ENCODE measurements at regions not wholly inside any gene's neighbourhood (a gene's known extent, or its start where the extent isn't known, plus 50 kb on each side); places are given as distances from the start of the nearest gene placed in this dataset.

GRCh38 chr21:27261676-27262075 is 294.8 kb upstream of the ADAMTS5 start (continued):
- TF ChIP-seq, protein P1, sequence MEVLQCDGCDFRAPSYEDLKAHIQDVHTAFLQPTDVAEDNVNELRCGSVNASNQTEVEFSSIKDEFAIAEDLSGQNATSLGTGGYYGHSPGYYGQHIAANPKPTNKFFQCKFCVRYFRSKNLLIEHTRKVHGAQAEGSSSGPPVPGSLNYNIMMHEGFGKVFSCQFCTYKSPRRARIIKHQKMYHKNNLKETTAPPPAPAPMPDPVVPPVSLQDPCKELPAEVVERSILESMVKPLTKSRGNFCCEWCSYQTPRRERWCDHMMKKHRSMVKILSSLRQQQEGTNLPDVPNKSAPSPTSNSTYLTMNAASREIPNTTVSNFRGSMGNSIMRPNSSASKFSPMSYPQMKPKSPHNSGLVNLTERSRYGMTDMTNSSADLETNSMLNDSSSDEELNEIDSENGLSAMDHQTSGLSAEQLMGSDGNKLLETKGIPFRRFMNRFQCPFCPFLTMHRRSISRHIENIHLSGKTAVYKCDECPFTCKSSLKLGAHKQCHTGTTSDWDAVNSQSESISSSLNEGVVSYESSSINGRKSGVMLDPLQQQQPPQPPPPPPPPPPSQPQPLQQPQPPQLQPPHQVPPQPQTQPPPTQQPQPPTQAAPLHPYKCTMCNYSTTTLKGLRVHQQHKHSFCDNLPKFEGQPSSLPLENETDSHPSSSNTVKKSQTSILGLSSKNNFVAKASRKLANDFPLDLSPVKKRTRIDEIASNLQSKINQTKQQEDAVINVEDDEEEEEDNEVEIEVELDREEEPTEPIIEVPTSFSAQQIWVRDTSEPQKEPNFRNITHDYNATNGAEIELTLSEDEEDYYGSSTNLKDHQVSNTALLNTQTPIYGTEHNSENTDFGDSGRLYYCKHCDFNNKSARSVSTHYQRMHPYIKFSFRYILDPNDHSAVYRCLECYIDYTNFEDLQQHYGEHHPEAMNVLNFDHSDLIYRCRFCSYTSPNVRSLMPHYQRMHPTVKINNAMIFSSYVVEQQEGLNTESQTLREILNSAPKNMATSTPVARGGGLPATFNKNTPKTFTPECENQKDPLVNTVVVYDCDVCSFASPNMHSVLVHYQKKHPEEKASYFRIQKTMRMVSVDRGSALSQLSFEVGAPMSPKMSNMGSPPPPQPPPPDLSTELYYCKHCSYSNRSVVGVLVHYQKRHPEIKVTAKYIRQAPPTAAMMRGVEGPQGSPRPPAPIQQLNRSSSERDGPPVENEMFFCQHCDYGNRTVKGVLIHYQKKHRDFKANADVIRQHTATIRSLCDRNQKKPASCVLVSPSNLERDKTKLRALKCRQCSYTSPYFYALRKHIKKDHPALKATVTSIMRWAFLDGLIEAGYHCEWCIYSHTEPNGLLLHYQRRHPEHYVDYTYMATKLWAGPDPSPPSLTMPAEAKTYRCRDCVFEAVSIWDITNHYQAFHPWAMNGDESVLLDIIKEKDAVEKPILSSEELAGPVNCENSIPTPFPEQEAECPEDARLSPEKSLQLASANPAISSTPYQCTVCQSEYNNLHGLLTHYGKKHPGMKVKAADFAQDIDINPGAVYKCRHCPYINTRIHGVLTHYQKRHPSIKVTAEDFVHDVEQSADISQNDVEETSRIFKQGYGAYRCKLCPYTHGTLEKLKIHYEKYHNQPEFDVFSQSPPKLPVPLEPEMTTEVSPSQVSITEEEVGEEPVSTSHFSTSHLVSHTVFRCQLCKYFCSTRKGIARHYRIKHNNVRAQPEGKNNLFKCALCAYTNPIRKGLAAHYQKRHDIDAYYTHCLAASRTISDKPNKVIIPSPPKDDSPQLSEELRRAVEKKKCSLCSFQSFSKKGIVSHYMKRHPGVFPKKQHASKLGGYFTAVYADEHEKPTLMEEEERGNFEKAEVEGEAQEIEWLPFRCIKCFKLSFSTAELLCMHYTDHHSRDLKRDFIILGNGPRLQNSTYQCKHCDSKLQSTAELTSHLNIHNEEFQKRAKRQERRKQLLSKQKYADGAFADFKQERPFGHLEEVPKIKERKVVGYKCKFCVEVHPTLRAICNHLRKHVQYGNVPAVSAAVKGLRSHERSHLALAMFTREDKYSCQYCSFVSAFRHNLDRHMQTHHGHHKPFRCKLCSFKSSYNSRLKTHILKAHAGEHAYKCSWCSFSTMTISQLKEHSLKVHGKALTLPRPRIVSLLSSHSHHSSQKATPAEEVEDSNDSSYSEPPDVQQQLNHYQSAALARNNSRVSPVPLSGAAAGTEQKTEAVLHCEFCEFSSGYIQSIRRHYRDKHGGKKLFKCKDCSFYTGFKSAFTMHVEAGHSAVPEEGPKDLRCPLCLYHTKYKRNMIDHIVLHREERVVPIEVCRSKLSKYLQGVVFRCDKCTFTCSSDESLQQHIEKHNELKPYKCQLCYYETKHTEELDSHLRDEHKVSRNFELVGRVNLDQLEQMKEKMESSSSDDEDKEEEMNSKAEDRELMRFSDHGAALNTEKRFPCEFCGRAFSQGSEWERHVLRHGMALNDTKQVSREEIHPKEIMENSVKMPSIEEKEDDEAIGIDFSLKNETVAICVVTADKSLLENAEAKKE (CRISPR knock-in tag; IDR thresholded peaks at IDR 0.05): no peak
- TF ChIP-seq POLR2AphosphoS5 (IDR thresholded peaks at IDR 0.05; ENCODE audit: low read depth) (no peak), ZNF331 (CRISPR knock-in tag; IDR thresholded peaks at IDR 0.05; ENCODE audit: low read depth) (no peak), JUNB (IDR thresholded peaks at IDR 0.05; ENCODE audit: unreplicated experiment) (no peak), ZNF114 (CRISPR knock-in tag; IDR thresholded peaks at IDR 0.05) (no peak), NANOG (IDR thresholded peaks at IDR 0.05; ENCODE audit: borderline replicate concordance) (no peak), STAT1 (IDR thresholded peaks at IDR 0.05; ENCODE audit: unreplicated experiment) (no peak)

DNA sequence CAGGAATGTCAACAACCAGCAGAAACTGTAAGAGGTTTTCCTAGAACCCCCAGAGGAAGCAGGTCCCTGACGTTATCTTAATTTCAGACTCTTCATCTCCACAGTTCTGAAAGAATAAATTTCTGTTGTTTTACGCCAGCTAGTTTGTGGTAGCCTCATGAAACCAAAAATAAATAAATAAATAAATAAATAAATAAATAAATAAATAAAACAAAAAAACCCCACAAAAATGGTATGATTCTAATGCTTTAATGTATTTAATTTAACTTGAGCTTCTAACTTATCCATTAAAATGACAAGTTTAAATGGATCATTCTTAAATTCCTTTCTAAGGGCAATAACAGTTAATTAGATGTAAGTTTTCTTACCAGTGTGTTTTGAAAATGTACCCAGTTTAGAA is 293.8 kb upstream of the ADAMTS5 start:
- no peaks in the 10 kb centered on the region for H4K20me1 ChIP-seq (replicated peaks; ENCODE audit: insufficient read depth)
- no peak for DNase-seq (ENCODE audit: low spot score)
- Mint-ChIP-seq H3K4me3 (no peak overlapping the region), H3K9me3 (no peaks in the 10 kb centered on the region), H3K4me1 (peaks cover 5% of the 10 kb centered on the region; the same call in 2 of the 3 replicates), H3K27ac (no peak overlapping the region), H3K27me3 (ENCODE audit: insufficient read depth, low read depth, poor library complexity) (no peaks in the 10 kb centered on the region), H3K36me3 (ENCODE audit: low read depth) (no peaks in the 10 kb centered on the region)
- H3K79me2 ChIP-seq (replicated peaks; ENCODE audit: insufficient read depth): no peaks in the 10 kb centered on the region
- H3F3A ChIP-seq (replicated peaks; ENCODE audit: low read depth): no peaks in the 10 kb centered on the region
- H3K27me3 ChIP-seq (ENCODE audit: insufficient read depth): no peaks in the 10 kb centered on the region
- H3K9me2 ChIP-seq (ENCODE audit: insufficient read depth): no peaks in the 10 kb centered on the region
- no peak overlapping the region for H3K27ac ChIP-seq (ENCODE audit: low read depth)
- H2AFZ ChIP-seq: no peak overlapping the region
- ATAC-seq: no peak
- no peak overlapping the region for H3K4me2 ChIP-seq
- H3K4me1 ChIP-seq (ENCODE audit: insufficient read depth): no peaks in the 10 kb centered on the region
- no peak overlapping the region for H3K4me3 ChIP-seq
- H3K36me3 ChIP-seq (ENCODE audit: insufficient read depth): no peaks in the 10 kb centered on the region
- TF ChIP-seq, protein P2, sequence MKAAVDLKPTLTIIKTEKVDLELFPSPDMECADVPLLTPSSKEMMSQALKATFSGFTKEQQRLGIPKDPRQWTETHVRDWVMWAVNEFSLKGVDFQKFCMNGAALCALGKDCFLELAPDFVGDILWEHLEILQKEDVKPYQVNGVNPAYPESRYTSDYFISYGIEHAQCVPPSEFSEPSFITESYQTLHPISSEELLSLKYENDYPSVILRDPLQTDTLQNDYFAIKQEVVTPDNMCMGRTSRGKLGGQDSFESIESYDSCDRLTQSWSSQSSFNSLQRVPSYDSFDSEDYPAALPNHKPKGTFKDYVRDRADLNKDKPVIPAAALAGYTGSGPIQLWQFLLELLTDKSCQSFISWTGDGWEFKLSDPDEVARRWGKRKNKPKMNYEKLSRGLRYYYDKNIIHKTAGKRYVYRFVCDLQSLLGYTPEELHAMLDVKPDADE (IDR thresholded peaks at IDR 0.05): no peak
- TF ChIP-seq ZNF114 (CRISPR knock-in tag; IDR thresholded peaks at IDR 0.05) (no peak), STAT1 (IDR thresholded peaks at IDR 0.05; ENCODE audit: unreplicated experiment) (no peak), NANOG (IDR thresholded peaks at IDR 0.05; ENCODE audit: borderline replicate concordance) (no peak), CREB1 (CRISPR knock-in tag; IDR thresholded peaks at IDR 0.05; ENCODE audit: low read depth) (no peak), JUNB (IDR thresholded peaks at IDR 0.05; ENCODE audit: unreplicated experiment) (no peak)
- TF ChIP-seq, protein P1 (CRISPR knock-in tag; IDR thresholded peaks at IDR 0.05): no peak

Measured in GM23338 (cell line).